ENCODE measurements at regions not wholly inside any gene's neighbourhood (a gene's known extent, or its start where the extent isn't known, plus 50 kb on each side); places are given as distances from the start of the nearest gene placed in this dataset.

DNA sequence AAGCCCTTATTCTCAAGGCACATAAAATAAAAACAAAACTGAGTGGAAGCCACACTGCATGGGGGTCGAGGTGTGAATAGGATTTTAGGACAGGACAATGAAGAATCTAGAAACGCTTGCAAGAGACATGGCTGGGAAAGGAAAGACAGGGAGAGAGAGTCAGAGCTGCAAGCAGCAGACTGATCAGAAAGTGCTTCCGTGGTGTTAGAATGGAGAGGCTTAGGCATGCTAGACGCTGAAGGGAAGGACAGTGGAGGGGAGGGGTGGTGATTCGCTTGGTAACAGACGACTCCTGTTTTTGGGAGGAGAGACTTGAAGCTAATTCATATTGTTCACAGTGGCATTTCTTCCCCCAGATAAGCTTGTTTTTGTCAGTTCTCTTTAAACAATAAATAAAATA is 173.5 kb downstream of the AIPL1 start:
- Histone ChIP-seq H3K4me3 (ENCODE audit: insufficient read depth, low read depth, low read length) (no peak overlapping the region), H3K4ac (ENCODE audit: low read depth, low read length) (no peak overlapping the region), H3K9me1 (ENCODE audit: insufficient read depth, low read length) (no peaks in the 10 kb centered on the region), H2AK5ac (ENCODE audit: low read depth, low read length) (no peak overlapping the region), H4K20me1 (ENCODE audit: insufficient read depth, low read length) (no peaks in the 10 kb centered on the region), H3K79me1 (ENCODE audit: low read depth in 1 of 2, low read length in 2 of 2) (no peaks in the 10 kb centered on the region), H3K23ac (ENCODE audit: low read depth, low read length) (no peak overlapping the region), H3K27me3 (ENCODE audit: control insufficient read depth, insufficient read depth, low read length) (no peaks in the 10 kb centered on the region), H4K91ac (ENCODE audit: insufficient read depth, low read depth, low read length) (no peak overlapping the region), H2BK5ac (ENCODE audit: low read depth, low read length, poor library complexity, severe bottlenecking) (no peak overlapping the region), H3K14ac (replicated peaks; ENCODE audit: low read depth, low read length) (no peak overlapping the region), H3K9ac (ENCODE audit: low read depth, low read length) (no peak overlapping the region), H2BK120ac (ENCODE audit: low read depth, low read length) (no peak overlapping the region), H2AK9ac (replicated peaks; ENCODE audit: low read depth, low read length, poor library complexity) (no peak overlapping the region), H2BK15ac (ENCODE audit: low read depth, low read length) (no peak overlapping the region), H3K18ac (ENCODE audit: low read depth, low read length) (no peak overlapping the region), H4K8ac (ENCODE audit: low read depth in 2 of 2, low read length in 2 of 2) (no peak overlapping the region), H3K36me3 (ENCODE audit: control insufficient read depth, insufficient read depth, low read length) (no peaks in the 10 kb centered on the region), H2AFZ (replicated peaks; ENCODE audit: low read length, poor library complexity) (no peak overlapping the region), H2BK20ac (ENCODE audit: low read depth, low read length) (no peak overlapping the region), H4K5ac (ENCODE audit: low read depth, low read length) (no peak overlapping the region), H3K27ac (ENCODE audit: insufficient read depth, low read length) (no peak overlapping the region), H3K56ac (ENCODE audit: extremely low read depth, insufficient read depth, low read length) (no peak overlapping the region), H3K4me2 (ENCODE audit: low read depth, low read length) (no peak overlapping the region), H3K4me1 (ENCODE audit: control insufficient read depth, insufficient read depth, low read length) (no peaks in the 10 kb centered on the region), H3K9me3 (ENCODE audit: control insufficient read depth, insufficient read depth, low read length) (peaks cover 13% of the 10 kb centered on the region)
- in situ Hi-C loops (cut with MboI; ENCODE audit: low sequenced_read_pairs) = no loop called here
- intact Hi-C loops (cut with micrococcal nuclease) = no loop called here
- no peak for DNase-seq
- no TSS peak for BruUV-seq (replicated peaks)
- no peak for TF ChIP-seq RFX5 (IDR thresholded peaks at IDR 0.05; ENCODE audit: low read depth, low read length)
- TF ChIP-seq CEBPB (IDR thresholded peaks at IDR 0.05; ENCODE audit: low read depth, low read length) = no peak
- TF ChIP-seq, protein P1, sequence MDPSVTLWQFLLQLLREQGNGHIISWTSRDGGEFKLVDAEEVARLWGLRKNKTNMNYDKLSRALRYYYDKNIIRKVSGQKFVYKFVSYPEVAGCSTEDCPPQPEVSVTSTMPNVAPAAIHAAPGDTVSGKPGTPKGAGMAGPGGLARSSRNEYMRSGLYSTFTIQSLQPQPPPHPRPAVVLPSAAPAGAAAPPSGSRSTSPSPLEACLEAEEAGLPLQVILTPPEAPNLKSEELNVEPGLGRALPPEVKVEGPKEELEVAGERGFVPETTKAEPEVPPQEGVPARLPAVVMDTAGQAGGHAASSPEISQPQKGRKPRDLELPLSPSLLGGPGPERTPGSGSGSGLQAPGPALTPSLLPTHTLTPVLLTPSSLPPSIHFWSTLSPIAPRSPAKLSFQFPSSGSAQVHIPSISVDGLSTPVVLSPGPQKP (IDR thresholded peaks at IDR 0.05; ENCODE audit: borderline replicate concordance, low read depth, low read length) = no peak
- no peak for TF ChIP-seq MAZ (IDR thresholded peaks at IDR 0.05; ENCODE audit: borderline replicate concordance, low read depth, low read length)
- no peak for TF ChIP-seq MXI1 (IDR thresholded peaks at IDR 0.05; ENCODE audit: borderline replicate concordance, low read depth, low read length)
- TF ChIP-seq BHLHE40 (IDR thresholded peaks at IDR 0.05; ENCODE audit: low read depth, low read length) = no peak
- TF ChIP-seq RCOR1 (IDR thresholded peaks at IDR 0.05; ENCODE audit: insufficient replicate concordance, low read length) = no peak
- no peak for TF ChIP-seq SMC3 (IDR thresholded peaks at IDR 0.05; ENCODE audit: low read depth, low read length)
- no peak for TF ChIP-seq NFE2L2 (IDR thresholded peaks at IDR 0.05; ENCODE audit: low read depth, low read length)
- TF ChIP-seq, protein P2, sequence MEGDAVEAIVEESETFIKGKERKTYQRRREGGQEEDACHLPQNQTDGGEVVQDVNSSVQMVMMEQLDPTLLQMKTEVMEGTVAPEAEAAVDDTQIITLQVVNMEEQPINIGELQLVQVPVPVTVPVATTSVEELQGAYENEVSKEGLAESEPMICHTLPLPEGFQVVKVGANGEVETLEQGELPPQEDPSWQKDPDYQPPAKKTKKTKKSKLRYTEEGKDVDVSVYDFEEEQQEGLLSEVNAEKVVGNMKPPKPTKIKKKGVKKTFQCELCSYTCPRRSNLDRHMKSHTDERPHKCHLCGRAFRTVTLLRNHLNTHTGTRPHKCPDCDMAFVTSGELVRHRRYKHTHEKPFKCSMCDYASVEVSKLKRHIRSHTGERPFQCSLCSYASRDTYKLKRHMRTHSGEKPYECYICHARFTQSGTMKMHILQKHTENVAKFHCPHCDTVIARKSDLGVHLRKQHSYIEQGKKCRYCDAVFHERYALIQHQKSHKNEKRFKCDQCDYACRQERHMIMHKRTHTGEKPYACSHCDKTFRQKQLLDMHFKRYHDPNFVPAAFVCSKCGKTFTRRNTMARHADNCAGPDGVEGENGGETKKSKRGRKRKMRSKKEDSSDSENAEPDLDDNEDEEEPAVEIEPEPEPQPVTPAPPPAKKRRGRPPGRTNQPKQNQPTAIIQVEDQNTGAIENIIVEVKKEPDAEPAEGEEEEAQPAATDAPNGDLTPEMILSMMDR (conservative IDR thresholded peaks at IDR 0.05; ENCODE audit: low read depth, low read length) = no peak
- no peak for TF ChIP-seq MAFK (IDR thresholded peaks at IDR 0.05; ENCODE audit: low read depth, low read length)
- TF ChIP-seq USF2 (IDR thresholded peaks at IDR 0.05; ENCODE audit: low read depth, low read length) = no peak
- TF ChIP-seq CHD1 (IDR thresholded peaks at IDR 0.05; ENCODE audit: low read depth, low read length) = no peak
- TF ChIP-seq RAD21 (IDR thresholded peaks at IDR 0.05; ENCODE audit: low read length) = no peak
- TF ChIP-seq FOS (IDR thresholded peaks at IDR 0.05; ENCODE audit: low read depth, low read length) = no peak
- ChIA-PET CTCF (no interaction called here), POLR2A (ENCODE audit: unreplicated experiment) (no interaction called here)
- no peak for ATAC-seq (ENCODE audit: low read depth)
- WGBS, 2 experiments (ENCODE audit: extremely low coverage in 2 of 2, insufficient read length in 1 of 2) = 50% methylated on average over 1 of the region's 6 CpGs; no CpG with 5 or more reads in 1 of the 2 experiments
- dilution Hi-C loops (cut with HindIII; ENCODE audit: low sequenced_read_pairs, unreplicated experiment) = no loop called here

All from IMR-90 (cell line).